ENCODE measurements at regions not wholly inside any gene's neighbourhood (a gene's known extent, or its start where the extent isn't known, plus 50 kb on each side); places are given as distances from the start of the nearest gene placed in this dataset.

- Histone ChIP-seq H3K27me3 (ENCODE audit: control insufficient read depth, low read length) (no peaks in the 10 kb centered on the region), H3F3A (ENCODE audit: control insufficient read depth, insufficient read depth) (no peaks in the 10 kb centered on the region)
- TF ChIP-seq, protein P1, sequence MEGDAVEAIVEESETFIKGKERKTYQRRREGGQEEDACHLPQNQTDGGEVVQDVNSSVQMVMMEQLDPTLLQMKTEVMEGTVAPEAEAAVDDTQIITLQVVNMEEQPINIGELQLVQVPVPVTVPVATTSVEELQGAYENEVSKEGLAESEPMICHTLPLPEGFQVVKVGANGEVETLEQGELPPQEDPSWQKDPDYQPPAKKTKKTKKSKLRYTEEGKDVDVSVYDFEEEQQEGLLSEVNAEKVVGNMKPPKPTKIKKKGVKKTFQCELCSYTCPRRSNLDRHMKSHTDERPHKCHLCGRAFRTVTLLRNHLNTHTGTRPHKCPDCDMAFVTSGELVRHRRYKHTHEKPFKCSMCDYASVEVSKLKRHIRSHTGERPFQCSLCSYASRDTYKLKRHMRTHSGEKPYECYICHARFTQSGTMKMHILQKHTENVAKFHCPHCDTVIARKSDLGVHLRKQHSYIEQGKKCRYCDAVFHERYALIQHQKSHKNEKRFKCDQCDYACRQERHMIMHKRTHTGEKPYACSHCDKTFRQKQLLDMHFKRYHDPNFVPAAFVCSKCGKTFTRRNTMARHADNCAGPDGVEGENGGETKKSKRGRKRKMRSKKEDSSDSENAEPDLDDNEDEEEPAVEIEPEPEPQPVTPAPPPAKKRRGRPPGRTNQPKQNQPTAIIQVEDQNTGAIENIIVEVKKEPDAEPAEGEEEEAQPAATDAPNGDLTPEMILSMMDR (IDR thresholded peaks at IDR 0.05; ENCODE audit: low read depth, low read length, poor library complexity, severe bottlenecking): no peak
- no peak for TF ChIP-seq EZH2phosphoT487 (IDR thresholded peaks at IDR 0.05; ENCODE audit: borderline replicate concordance, low read length)
Observed at GRCh38 chr12:58801986-58802385, 118.3 kb downstream of the LRIG3 start.

GRCh38 chr12:58803908-58804307 lies 116.4 kb downstream of the LRIG3 start:
- no peaks in the 10 kb centered on the region for H3K9me3 ChIP-seq (ENCODE audit: control insufficient read depth, insufficient read depth, low read length)
- no peaks in the 10 kb centered on the region for H3F3A ChIP-seq (ENCODE audit: control insufficient read depth, insufficient read depth)
- no peaks in the 10 kb centered on the region for H4K20me1 ChIP-seq (ENCODE audit: control insufficient read depth, insufficient read depth, low read depth, low read length)
- H3K4me2 ChIP-seq (ENCODE audit: low read length): no peak overlapping the region
- no peak for TF ChIP-seq EZH2phosphoT487 (IDR thresholded peaks at IDR 0.05; ENCODE audit: borderline replicate concordance, low read length)
- TF ChIP-seq, protein P1 (IDR thresholded peaks at IDR 0.05; ENCODE audit: low read depth, low read length, poor library complexity, severe bottlenecking): no peak
- no peaks in the 10 kb centered on the region for H3K4me1 ChIP-seq (ENCODE audit: control insufficient read depth, low read length)
- no peak overlapping the region for H3K4me3 ChIP-seq (ENCODE audit: low read length)
- H3K36me3 ChIP-seq (ENCODE audit: control insufficient read depth, low read length): no peaks in the 10 kb centered on the region
- H3K27me3 ChIP-seq (ENCODE audit: control insufficient read depth, low read length): no peaks in the 10 kb centered on the region
- no peaks in the 10 kb centered on the region for H3K79me2 ChIP-seq (ENCODE audit: control insufficient read depth, low read length)
- no peaks in the 10 kb centered on the region for H3K9me2 ChIP-seq (replicated peaks; ENCODE audit: control insufficient read depth, low read length)
- H3K27ac ChIP-seq (ENCODE audit: low read depth, low read length): no peak overlapping the region

More at GRCh38 chr12:58801986-58802385, 118.3 kb downstream of the LRIG3 start:
- H3K4me3 ChIP-seq (ENCODE audit: low read length): no peak overlapping the region
- H3K4me1 ChIP-seq (ENCODE audit: control insufficient read depth, low read length): no peaks in the 10 kb centered on the region
- no peak overlapping the region for H3K27ac ChIP-seq (ENCODE audit: low read depth, low read length)
- H4K20me1 ChIP-seq (ENCODE audit: control insufficient read depth, insufficient read depth, low read depth, low read length): no peaks in the 10 kb centered on the region
- H3K9me2 ChIP-seq (replicated peaks; ENCODE audit: control insufficient read depth, low read length): no peaks in the 10 kb centered on the region
- H3K79me2 ChIP-seq (ENCODE audit: control insufficient read depth, low read length): no peaks in the 10 kb centered on the region
- H3K9me3 ChIP-seq (ENCODE audit: control insufficient read depth, insufficient read depth, low read length): no peaks in the 10 kb centered on the region
- no peak overlapping the region for H3K4me2 ChIP-seq (ENCODE audit: low read length)
- no peaks in the 10 kb centered on the region for H3K36me3 ChIP-seq (ENCODE audit: control insufficient read depth, low read length)

DNA sequence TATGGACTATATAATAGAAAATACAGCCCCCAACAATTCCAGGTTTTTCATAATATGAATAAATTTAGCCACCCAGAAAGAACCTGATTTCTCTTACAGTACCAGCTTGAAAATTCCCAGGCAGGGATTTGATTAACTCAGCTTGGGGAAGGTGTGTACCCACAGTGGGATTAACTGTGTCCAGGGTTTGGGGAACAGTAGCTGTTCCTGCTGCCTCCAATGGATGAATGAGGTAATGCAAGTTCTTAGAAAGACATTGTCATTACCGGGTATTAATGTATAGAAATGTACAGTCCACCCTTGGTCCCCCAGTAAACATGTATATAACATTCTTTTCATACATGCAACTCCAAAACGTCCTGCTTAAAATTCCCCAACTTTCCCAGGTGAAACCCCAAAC lies 115.6 kb downstream of the LRIG3 start:
- TF ChIP-seq, protein P1 (IDR thresholded peaks at IDR 0.05; ENCODE audit: low read depth, low read length, poor library complexity, severe bottlenecking): peak; percentile 50
- no peak for TF ChIP-seq EZH2phosphoT487 (IDR thresholded peaks at IDR 0.05; ENCODE audit: borderline replicate concordance, low read length)
- no peak overlapping the region for H3K4me2 ChIP-seq (ENCODE audit: low read length)
- H3K79me2 ChIP-seq (ENCODE audit: control insufficient read depth, low read length): no peaks in the 10 kb centered on the region
- H3K36me3 ChIP-seq (ENCODE audit: control insufficient read depth, low read length): no peaks in the 10 kb centered on the region
- no peaks in the 10 kb centered on the region for H3F3A ChIP-seq (ENCODE audit: control insufficient read depth, insufficient read depth)
- H3K4me1 ChIP-seq (ENCODE audit: control insufficient read depth, low read length): no peaks in the 10 kb centered on the region
- H3K27me3 ChIP-seq (ENCODE audit: control insufficient read depth, low read length): no peaks in the 10 kb centered on the region
- H3K27ac ChIP-seq (ENCODE audit: low read depth, low read length): no peak overlapping the region
- H3K9me2 ChIP-seq (replicated peaks; ENCODE audit: control insufficient read depth, low read length): no peaks in the 10 kb centered on the region
- no peaks in the 10 kb centered on the region for H3K9me3 ChIP-seq (ENCODE audit: control insufficient read depth, insufficient read depth, low read length)
- no peak overlapping the region for H3K4me3 ChIP-seq (ENCODE audit: low read length)
- no peaks in the 10 kb centered on the region for H4K20me1 ChIP-seq (ENCODE audit: control insufficient read depth, insufficient read depth, low read depth, low read length)

All from DOHH2 (cell line).